Uterus (tissue), 2 donors: ENCODE measurements at regions not wholly inside any gene's neighbourhood (a gene's known extent, or its start where the extent isn't known, plus 50 kb on each side); places are given as distances from the start of the nearest gene placed in this dataset.
"Not testable (repeated sequence)": the region's sequence is repeated elsewhere in the genome, so short reads cannot be mapped to it uniquely, and the experiment has no call there.

Source experiments
- CTCF ChIP-seq, 4 experiments: fragments of 200-600 bp in 2 of 4; fragments of 450-650 bp in 2 of 4; sonication (generic) in 2 of 4; IDR thresholded peaks; one replicate each; pipeline ENCODE4 v1.5.1; 2016 to 2019; ENCODE audit warnings: antibody characterized with exemption in 4 of 4, mild to moderate bottlenecking in 2 of 4, moderate library complexity in 1 of 4
- POLR2A ChIP-seq, 2 donors: fragments of 450-650 bp; IDR thresholded peaks; one replicate each; pipeline ENCODE4 v1.6.1; 2016; ENCODE audit warnings: antibody characterized with exemption in 2 of 2, mild to moderate bottlenecking in 1 of 2, moderate library complexity in 1 of 2

GRCh38 chr1:193877920-193878319 lies 691.5 kb upstream of the B3GALT2 start:
- TF ChIP-seq CTCF, POLR2A (IDR thresholded peaks at IDR 0.05): not testable (repeated sequence)
